Amniotic epithelial cell (primary cell): ENCODE measurements at regions not wholly inside any gene's neighbourhood (a gene's known extent, or its start where the extent isn't known, plus 50 kb on each side); places are given as distances from the start of the nearest gene placed in this dataset.
"Not testable (repeated sequence)": the region's sequence is repeated elsewhere in the genome, so short reads cannot be mapped to it uniquely, and the experiment has no call there.

Experiments used
- DNase-seq: peaks from one replicate; pipeline ENCODE4 v3.0.0-alpha.2; 2010; ENCODE audit warnings: low read depth

DNA sequence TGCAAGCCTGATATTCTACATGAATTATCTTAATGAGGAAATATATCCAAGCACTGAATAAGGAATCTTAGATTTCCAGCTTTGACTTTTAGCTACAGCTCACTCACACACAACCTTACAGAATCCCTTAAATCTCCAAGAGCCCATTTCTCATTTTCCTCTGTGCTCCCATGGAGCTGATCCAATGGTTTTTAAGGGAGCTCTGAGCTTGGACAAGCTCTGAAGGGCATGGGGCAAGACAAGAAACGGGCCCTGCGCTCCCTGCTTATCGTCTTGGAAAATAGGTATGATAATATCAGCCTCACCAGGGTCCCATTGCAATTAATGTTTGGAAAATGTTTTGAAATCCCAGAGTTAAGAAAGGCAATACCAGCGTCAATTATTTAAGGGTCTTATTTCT lies 1021.7 kb downstream of the NR2F1-AS1 start:
- DNase-seq, result no peak

DNA sequence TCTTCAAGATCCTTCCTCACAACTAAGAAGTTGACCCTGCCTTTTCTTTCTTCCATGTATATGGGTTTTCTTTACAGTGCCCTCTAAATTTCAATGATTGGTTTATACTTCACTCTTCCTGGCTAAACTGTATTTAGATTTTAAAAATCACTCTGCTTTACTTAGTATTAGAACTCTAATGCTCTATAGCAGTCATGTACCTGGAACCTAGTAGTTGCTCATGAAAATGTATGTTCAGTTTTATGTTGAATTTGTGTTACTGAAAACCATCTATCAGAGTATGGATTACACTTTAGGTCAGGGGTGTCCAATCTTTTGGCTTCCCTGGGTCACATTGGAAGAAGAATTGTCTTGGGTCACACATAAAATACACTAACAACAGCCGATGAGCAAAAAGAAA lies 1024.3 kb downstream of the NR2F1-AS1 start:
- no peak for DNase-seq

DNA sequence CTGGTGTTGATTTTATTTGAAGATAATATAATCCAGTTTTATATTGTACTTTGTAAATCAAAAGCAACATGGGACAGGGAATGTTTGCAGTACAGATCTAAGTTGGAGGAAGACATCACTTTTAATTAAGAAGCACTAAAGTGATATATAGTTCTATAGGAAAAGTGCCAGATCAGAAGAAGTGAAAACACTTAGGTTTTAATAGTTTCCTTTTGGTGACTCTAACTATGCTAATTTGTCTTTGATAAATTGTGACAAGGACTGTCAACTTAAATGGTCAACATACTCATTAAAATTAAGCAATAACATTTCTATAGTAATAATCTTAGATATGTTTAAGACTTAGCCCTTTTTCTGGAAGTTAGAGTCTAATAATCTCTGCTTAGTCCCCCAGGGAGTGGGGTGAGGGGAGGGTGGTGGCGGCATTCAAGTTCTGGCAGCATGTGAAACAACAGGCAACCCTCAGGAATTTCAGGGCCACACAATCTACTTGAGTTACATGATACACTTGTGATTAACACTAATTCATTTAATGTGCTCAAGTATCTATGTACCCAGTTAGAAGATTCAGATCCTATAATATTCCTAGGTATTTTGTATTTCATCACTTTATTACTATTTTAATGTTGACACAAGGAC lies 1026.5 kb downstream of the NR2F1-AS1 start:
- peak; percentile 53 for DNase-seq

DNA sequence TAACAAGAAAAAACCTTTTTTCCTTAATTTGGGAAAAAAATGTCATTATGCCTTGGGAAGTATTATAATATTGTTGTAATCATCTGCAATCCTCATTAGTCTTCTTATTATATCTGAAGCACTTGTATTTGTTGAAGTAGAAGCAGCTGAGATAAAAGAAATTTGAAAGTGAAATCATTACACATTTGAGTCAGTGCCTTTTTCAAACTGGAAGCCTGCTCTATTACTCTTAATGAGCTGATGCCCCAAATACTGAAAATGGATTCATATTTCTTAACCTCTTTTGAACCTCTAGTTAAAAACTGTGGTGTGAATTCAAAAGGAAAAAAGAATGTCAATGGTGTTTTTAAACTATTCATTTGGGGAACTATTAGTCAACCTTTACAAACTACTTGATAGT lies 1027.7 kb downstream of the NR2F1-AS1 start:
- DNase-seq, result peak; percentile 21

DNA sequence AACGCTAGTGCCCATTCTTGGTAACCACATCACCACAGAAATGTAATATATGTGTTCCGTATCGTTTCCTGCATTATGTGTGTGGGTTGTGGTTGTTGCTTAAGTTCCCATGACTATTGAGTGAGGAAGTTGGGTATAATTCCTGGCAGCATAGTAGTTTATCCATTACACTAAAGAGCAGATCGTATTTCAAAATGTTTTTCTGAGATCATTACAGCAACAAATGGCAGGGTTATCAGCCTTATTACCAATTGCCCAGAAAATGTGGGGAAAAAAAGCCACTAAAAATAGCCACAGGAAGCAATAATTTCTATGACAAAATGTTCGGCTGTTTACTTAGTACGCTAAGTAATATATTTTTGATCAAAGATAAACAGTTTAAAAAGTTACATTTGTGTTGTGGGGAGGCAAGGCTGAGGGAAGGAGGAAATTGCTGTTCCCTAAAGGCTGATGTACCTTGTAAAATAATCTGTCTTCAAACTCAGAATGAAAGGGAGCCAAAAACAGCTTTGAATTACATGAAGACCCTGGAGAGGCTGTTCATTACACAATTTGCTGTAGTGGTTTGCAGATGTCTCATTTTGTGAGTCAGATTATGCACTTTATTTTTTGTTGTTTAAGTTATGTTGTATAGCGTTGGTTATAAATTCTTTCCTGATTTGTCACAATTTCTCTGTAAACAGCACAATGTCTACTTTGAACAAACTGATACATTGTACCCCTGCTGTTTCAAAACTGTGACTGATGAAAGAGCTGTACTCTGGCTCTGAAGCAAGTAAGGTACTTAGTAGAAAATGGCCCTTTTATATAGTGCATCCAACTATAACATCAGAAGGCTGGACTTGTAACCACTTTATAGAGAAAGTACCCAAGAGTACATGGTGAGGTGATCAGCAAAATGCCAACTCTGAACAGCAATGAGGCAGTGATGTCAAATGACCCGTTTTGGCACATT lies 1028.5 kb downstream of the NR2F1-AS1 start:
- peak; percentile 100 for DNase-seq

DNA sequence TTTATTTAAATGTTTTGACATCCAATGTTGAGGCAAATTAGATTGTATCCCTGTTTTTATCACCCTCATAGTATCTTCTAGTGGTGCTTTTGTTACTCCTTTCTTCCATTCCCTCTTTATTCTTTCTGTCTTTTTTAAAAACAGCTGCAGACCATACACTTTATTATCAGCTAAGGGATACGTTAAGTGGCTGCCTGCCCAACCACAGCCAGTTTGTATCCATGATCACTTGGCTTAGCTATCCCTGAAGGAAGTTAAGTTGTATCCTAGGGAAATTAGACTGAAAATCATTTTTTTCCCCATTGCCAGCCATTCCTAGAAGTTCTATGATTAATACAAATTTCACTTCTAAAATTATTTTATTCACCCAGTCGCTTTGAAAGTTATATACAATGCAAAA lies 1032.7 kb downstream of the NR2F1-AS1 start:
- peak; percentile 76 for DNase-seq

DNA sequence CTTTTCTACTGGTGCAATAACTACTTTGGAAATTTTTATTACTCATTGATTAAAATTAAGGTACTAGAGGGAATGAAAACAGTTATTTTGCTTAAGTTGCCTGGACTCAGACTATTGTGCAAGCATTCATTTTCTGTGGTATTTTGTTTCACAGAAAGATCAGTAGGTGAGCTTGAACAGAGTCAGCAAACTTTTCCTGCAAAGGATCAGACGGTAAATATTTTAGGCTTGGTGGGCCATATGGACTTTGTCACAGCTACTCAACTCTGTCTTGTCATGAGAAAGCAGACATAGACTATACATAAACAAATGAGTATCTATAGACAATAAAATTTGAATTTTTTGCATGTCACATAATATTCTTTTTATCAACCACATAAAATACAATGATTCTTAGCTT lies 1036.4 kb downstream of the NR2F1-AS1 start:
- peak; percentile 92 for DNase-seq

DNA sequence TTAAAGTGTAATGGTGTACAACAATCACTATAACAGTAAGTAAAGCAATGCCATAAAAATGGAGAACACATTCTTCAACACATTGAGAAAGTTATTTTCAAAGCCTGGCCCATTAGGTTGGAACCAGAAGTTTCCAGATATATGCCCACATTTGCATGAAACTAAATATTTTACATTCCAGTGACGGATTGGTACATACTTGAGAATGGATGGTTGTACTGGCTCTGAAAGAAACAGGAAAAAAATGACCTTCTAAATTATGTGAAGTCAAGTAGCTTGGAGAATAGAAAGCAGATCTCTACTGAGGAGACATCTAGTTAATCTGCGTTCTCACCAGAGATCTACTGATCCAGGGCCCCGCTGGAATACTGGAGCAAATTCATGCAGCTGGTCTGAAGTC lies 1037.0 kb downstream of the NR2F1-AS1 start:
- DNase-seq, result peak; percentile 78

DNA sequence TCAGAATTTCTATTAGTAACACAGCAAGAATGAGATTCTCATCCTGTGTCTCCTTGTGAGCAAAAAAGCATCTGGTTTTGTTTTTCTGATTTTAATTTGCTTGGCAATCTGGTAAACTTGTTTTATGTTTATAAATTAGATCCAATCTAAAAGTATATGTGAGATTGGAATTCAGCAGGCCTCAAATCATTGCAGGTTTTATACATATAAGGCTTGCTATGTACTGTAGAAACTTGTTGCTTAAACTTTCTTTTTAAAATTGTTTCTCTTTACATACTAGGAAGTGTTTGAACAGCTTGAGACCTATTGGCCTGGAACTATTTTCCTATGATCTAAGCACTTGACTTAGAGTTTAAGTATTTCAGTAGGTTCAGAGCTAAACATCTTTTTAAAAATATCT lies 1037.8 kb downstream of the NR2F1-AS1 start:
- no peak for DNase-seq

DNA sequence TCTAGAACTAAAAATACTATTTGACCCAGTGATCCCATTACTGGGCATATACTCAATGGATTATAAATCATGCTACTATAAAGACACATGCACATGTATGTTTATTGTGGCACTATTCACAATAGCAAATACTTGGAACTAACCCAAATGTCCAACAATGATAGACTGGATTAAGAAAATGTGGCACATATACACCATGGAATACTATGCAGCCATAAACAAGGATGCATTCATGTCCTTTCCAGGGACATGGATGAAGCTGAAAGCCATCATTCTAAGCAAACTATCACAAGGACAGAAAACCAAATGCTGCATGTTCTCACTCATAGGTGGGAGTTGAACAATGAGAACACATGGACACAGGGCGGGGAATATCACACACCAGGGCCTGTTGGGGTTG lies 1039.0 kb downstream of the NR2F1-AS1 start:
- not testable (repeated sequence) for DNase-seq

DNA sequence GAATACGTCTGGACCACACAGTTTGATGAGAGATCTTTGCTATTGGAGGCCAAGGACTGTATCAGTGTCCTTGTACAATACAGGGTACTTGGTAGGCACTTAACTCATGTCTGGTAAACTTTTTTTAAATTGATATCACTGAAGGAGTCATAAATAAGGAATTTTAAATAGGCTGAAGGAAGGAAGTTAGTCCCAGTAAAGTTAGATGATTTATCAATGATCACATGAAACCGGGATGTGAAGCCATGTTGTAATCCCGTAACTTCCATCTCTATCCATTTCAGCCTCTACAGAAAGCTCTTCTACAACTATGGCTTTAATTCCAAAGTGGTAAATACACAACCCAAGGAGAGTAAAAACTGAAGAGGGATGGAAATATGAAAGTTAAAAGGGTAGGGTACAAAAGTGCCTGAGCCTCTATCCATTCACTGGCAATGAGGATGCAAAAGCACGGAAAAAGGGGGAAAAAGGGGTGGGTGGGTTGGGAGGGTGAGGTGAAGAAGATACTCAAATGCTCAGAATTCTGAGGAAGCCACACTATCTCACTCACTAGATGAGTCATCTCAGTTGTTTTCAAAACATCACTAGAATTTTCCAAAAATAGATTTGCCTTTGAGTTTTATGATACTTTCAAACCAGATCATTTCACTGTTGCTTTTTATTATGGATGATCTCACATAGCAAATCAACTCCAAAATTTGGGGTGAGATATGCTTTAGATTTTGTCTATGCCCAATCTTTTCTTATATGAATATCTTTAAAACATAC lies 1053.5 kb downstream of the NR2F1-AS1 start:
- DNase-seq, result peak; percentile 67

DNA sequence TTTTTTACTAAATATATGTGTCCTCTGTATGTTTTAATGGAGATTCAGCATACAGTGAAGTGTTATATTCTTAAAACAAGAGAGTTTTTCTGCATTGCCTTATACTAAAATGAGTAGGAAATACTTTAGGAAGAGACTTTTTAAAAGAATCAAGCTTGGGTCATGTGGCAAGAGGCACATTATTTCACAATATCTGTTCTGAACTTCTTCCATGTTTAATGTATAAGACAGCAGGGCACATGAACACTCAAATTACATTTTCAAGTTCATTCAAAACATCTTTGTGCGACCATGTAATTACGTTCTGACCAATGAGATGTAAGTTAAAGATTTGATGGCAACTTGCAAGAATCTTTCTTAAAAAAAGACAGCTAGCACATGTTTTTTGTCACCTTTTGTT lies 1055.9 kb downstream of the NR2F1-AS1 start:
- DNase-seq, result no peak

DNA sequence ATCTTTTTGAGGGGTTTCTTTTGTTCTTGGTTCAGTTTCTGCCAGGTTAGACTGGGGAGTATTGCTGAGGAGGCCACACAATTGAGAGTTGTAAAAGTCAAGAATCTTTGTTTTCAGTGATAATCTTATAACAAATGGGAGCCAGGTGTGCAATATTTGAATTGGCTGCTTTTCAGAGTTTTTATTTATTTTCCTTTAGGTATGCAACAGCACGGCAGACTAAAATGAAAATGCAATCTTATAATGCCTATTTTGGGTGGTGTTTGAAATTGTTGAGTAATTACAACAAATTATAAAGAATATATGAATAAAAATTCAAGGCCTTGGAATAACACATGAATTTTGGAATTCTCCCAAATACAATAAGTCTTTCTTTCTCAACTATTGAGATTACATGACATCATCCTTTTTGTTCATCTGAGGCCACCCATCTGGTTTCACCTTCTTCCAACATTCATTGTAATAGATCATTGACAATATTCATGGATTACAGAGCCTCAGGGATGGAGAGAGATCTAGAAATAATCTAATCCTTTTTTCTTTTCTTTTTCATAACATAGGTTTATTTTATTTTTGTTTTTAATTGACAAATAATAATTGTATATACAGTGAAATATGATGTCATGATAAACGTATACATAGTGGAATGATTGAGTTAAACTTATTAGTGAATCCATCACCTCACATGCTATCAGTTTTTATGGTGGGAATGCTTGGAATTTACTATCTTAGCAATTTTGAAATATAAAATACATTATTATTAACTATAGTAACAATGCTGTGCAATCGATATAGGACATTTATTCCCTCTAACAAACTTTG lies 1061.0 kb downstream of the NR2F1-AS1 start:
- DNase-seq, result no peak

DNA sequence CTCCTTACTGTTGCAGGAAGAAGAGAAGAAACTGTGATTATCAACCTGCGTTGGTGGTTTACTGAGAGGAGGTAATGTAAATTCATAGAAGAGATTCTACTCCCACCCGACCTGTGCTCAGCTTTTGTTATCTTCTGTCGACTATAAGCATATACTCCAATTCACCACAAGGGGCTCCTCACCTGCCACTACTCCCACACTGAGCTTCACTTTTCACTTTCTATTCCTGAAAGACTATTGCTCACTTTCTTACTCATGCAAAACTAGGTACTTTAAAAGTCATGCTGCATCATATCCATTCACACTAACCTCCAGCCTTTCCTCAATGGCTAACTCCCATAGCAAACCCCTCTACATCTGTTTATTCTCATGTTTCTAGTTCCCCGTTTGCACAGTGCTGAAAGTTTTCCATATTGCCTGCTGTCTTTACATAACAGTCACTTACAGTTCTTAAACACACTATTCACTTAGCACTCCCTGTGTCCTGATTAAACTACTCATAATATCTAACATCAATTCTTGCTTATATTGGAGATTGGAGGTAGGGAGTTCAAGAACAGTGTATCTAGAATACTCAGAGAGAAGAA lies 1062.6 kb downstream of the NR2F1-AS1 start:
- DNase-seq, result peak; percentile 72

DNA sequence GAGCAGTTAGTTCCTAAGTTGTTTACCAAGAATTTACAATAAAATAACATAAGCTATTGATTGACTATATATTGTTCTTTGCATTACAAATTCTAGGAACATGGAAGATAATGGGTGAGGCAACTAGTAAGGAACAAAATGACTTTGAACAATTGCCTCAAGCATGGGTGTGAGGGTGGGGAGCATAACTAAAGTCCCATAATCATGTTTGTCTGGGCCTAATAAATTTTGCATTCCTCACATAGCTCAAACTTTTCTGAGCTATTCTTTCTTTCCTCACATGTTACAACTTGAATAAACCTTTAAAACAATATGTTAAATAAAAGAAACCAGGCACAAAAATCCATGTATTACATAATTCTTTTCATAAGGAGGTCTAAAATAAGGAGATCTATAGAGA lies 1066.1 kb downstream of the NR2F1-AS1 start:
- no peak for DNase-seq

DNA sequence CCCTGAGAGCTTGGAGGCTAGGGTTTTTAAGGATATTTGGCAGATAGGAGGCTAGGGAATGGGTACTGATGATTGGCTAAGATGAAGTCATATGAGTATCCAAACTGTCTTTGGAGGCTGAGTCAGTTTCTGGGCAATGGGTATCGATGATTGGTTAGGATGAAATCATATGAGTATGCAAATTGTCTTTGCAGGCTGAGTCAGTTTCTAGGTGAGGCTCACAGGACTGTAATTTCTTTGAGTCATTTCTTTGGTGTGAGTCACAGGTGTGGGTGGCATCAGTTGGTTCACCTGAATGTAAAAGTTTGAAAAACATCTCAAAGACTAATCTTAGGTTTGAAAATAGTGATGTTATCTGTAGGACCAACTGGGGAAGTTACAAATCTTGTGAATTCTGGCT lies 1068.0 kb downstream of the NR2F1-AS1 start:
- no peak for DNase-seq

DNA sequence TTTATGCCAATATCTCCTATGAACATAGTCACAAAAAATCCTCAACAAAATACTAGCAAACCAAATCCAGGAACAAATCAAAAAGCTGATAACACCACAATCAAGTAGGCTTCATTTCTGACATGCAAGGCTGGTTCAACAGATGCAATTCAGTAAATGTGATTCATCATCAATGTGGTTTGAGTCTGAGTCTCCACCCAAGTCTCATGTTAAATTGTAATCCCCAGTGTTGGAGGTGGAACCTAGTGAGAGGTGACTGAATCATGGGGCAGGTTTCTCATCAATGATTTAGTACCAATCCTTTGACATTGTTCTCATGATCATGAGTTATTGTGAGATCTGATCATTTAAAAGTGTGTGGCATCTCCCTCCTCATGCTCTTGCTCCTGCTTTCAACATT lies 1072.7 kb downstream of the NR2F1-AS1 start:
- no peak for DNase-seq

DNA sequence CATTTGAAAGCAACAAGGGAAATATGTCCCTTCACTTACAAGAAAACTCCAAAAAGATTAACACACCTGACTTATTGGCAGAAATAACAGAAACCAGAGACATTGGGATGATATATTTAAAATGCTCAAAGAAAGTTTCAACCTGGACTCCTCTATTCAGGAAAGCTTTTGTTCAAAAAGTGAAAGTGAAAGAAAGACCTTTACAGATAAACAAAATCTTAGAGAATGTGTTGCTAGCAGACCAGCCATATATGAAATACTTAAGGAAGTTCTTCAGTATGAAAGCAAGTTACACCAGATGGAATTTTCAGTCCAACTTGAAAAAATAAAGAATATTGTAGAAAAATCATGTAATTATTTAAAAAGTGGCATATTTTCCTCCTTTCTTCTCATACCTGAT lies 1075.1 kb downstream of the NR2F1-AS1 start:
- peak; percentile 34 for DNase-seq

DNA sequence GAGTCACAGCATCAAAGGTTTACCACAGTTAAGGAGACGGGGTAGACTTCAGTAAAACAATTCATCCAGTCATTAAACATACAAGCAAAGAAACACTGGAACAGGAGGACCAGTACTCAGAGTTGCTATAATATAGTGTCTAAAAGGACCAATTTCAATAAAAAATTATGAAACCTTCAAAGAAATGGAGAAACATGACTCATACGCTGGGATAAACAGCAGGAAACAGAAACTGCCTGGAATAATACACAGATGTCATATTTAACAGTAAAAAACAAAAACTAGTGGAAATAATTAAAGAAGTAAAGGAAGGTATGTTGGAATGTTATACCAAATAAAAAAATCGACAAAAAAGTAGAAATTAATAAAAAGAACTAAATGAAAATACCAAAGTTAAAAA lies 1075.9 kb downstream of the NR2F1-AS1 start:
- peak; percentile 50 for DNase-seq

DNA sequence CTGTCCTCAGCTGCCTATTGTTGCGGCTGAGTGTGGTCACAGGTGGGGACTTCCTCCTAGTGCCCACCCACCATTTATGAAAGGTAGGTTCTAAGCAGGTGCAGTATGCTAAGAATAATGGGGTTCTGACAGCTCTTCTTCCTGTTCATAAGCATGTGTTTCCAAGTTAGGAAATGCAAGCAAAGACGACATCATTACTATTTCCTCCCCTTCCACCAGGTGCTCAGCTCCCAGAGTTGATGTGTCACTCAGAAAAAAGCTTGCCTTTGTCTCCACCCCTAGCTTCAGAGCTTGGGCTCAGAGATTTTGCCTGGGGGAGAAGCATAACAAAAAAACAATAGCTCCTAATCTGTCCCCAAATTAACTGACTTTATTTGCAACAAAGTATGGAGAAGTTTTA lies 1076.7 kb downstream of the NR2F1-AS1 start:
- DNase-seq, result no peak

DNA sequence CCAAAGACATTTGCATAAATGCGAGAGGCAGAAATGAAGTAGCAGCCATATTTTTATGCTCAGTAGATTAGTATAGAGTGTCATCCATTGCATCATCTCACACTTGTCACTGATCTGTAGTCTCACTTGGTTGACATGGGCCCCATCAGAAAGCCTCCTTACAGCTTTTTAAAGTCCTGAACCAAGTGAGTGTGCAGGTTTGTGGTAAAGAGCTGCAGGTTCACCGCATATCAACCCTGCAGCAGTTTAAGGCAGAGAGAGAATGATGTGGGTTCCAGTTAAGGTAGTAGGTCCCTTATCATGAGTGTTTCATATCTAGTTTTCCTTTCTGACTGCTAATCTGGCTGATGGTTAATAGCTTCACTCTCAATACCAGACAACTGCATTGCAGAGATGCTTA lies 1080.3 kb downstream of the NR2F1-AS1 start:
- DNase-seq, result no peak
